ENCODE measurements at regions not wholly inside any gene's neighbourhood (a gene's known extent, or its start where the extent isn't known, plus 50 kb on each side); places are given as distances from the start of the nearest gene placed in this dataset.

DNA sequence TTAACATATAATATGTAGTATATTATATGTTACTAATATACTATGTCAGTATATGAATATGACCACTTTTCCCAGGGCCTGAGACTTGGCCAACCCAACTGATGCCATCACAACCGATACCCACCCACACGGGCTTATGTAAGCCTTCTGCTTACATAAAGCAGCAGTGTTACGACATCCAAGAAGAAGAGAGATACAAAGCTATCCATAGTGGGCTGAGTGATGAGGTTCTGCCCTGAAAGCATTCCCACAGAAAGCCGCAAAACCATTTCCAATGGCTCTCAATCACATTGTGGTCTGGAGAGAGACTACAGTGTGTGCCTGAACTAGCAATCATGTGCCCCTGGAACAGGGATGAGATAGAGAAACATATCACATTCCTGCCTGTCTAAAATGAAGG, 177.9 kb downstream of the PLOD2 start:
- TF ChIP-seq POLR2AphosphoS5 (IDR thresholded peaks at IDR 0.05) = no peak
- TF ChIP-seq, protein P1, sequence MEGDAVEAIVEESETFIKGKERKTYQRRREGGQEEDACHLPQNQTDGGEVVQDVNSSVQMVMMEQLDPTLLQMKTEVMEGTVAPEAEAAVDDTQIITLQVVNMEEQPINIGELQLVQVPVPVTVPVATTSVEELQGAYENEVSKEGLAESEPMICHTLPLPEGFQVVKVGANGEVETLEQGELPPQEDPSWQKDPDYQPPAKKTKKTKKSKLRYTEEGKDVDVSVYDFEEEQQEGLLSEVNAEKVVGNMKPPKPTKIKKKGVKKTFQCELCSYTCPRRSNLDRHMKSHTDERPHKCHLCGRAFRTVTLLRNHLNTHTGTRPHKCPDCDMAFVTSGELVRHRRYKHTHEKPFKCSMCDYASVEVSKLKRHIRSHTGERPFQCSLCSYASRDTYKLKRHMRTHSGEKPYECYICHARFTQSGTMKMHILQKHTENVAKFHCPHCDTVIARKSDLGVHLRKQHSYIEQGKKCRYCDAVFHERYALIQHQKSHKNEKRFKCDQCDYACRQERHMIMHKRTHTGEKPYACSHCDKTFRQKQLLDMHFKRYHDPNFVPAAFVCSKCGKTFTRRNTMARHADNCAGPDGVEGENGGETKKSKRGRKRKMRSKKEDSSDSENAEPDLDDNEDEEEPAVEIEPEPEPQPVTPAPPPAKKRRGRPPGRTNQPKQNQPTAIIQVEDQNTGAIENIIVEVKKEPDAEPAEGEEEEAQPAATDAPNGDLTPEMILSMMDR (IDR thresholded peaks at IDR 0.05) = no peak
- TF ChIP-seq POLR2A (IDR thresholded peaks at IDR 0.05) = no peak
- no peak for TF ChIP-seq EP300 (IDR thresholded peaks at IDR 0.05)
- WGBS, 2 donors = 90 to 91% methylated on average over 4 of the region's 4 CpGs
- DNase-seq = no peak
- intact Hi-C loops (cut with DNase I) = no loop called here
- Histone ChIP-seq H3K9me3 (no peaks in the 10 kb centered on the region), H3K4me1 (peaks cover 0 to 8% (median 0%) of the 10 kb centered on the region in 4 donors), H3K27ac (no peak overlapping the region), H3K4me3 (no peak overlapping the region), H3K27me3 (no peaks in the 10 kb centered on the region), H3K36me3 (no peaks in the 10 kb centered on the region)

Small RNAs in the stretch of these regions (small RNA-seq; reads per million reads assigned to genes)
- gene RNA5SP144 = 0 reads per million in 3 donors

Measured in sigmoid colon (tissue), 6 donors.